Heart right ventricle (tissue), 16 donors: ENCODE measurements at regions not wholly inside any gene's neighbourhood (a gene's known extent, or its start where the extent isn't known, plus 50 kb on each side); places are given as distances from the start of the nearest gene placed in this dataset.

Source experiments
- ATAC-seq, 8 donors: fragments of 200-7000 bp; cut with Tn5 transposase; one replicate each; pipeline ENCODE4 v1.9.1; 2020; ENCODE audit warnings: mild to moderate bottlenecking in 8 of 8, moderate library complexity in 8 of 8, moderate number of reproducible peaks in 1 of 8
- DNase-seq, 2 donors: peaks; one replicate each; pipeline ENCODE4 v3.0.0-alpha.2; 2020
- H3K27ac ChIP-seq, 10 donors: fragments of 200-600 bp; sonication (generic) in 2 of 10; one replicate each; pipeline versions ENCODE4 v1.5.0 to v1.8.0; 2020 to 2022; ENCODE audit warnings: mild to moderate bottlenecking in 3 of 10
- H3K27me3 ChIP-seq, 7 donors: fragments of 200-600 bp; one replicate each; pipeline ENCODE4 v1.8.0; 2021 to 2022; ENCODE audit warnings: mild to moderate bottlenecking in 2 of 7
- H3K36me3 ChIP-seq, 9 donors: fragments of 200-600 bp; sonication (generic) in 1 of 9; one replicate each; pipeline versions ENCODE4 v1.5.0 to v1.8.0; 2020 to 2022; ENCODE audit warnings: mild to moderate bottlenecking in 2 of 9
- H3K4me1 ChIP-seq, 9 donors: fragments of 200-600 bp; sonication (generic) in 1 of 9; one replicate each; pipeline versions ENCODE4 v1.5.0 to v1.8.0; 2020 to 2022; ENCODE audit warnings: mild to moderate bottlenecking in 4 of 9
- H3K4me3 ChIP-seq, 10 donors: fragments of 200-600 bp; sonication (generic) in 2 of 10; one replicate each; pipeline versions ENCODE4 v1.5.0 to v1.8.0; 2020 to 2022; ENCODE audit warnings: mild to moderate bottlenecking in 7 of 10, moderate library complexity in 2 of 10
- H3K9me3 ChIP-seq, 11 donors: fragments of 200-600 bp in 10 of 11; sonication (generic) in 2 of 11; one replicate each; pipeline versions ENCODE4 v1.5.0 to v1.8.0; 2013 to 2022; ENCODE audit warnings: mild to moderate bottlenecking in 2 of 11, control low read depth in 1 of 11, moderate library complexity in 1 of 11
- WGBS, 2 donors: extraction: QIAGEN DNeasy Blood & Tissue Kit; methylation state at CpG; one replicate each; pipeline ENCODE4 v1.1.7; 2013; ENCODE audit warnings: inconsistent platforms in 1 of 2; 5-methylcytosine and 5-hydroxymethylcytosine counted together
- intact Hi-C, 10 donors: fragments of 100-400 bp; cut with DNase I; formaldehyde crosslinking; loops; one replicate each; pipeline versions ENCODE4 v1.11.1 to v1.14.2; 2022
- TF ChIP-seq, protein P1 (sequence below), 9 donors: fragments of 200-600 bp; sonication (generic) in 2 of 9; IDR thresholded peaks; one replicate each; pipeline versions ENCODE4 v1.5.0 to v1.8.0; 2021 to 2022; ENCODE audit warnings: antibody characterized with exemption in 9 of 9, mild to moderate bottlenecking in 5 of 9, moderate library complexity in 1 of 9
- donor health status: Arrhythmogenic right ventricular cardiomyopathy.
- donor health status: ischemic (EF 13 %, LVEDD 7.1; RV severe dilation, severe dysfunction).
- donor health status: healthy with polysubstance abuse.
- donor health status: DM: no; HTN: yes; CAD: no.
- donor health status: DM: no; HTN: no; CAD: no.
- donor health status: ischemic (EF 25% LVEDD 6.9; RV normal size, moderate dysfunction).
- donor health status: ischemic (EF 25% LVEDD 5.7; RV mildly dilated, moderate dysfunction).
- donor health status: healthy.
- donor health status: DM: yes; HTN: yes; CAD: no.
- donor health status: Ischemic cardiomyopathy.
- donor health status: ischemic (EF 35%, LVEDD 5.7; RV mildly dilated, moderate dysfunction).
- donor health status: nonischemic (EF 11% LVEDD 7.7; RV severe dilation, severe dysfunction).
- donor health status: DM: yes; HTN: yes; CAD: no.
- donor health status: PGD.
- donor health status: ischemic (EF 29% LVEDD 5.4; RV normal size, mild dysfunction).
- donor health status: nonischemic (EF 23%, LVEDD 6.1; RV moderate dilation, normal function).

GRCh38 chr11:104692751-104693150 is 205.5 kb downstream of the CASP12 start:
- Histone ChIP-seq H3K27me3 (no peaks in the 10 kb centered on the region), H3K4me1 (peaks cover 0 to 19% (median 0%) of the 10 kb centered on the region in 9 donors), H3K4me3 (no peak overlapping the region), H3K36me3 (no peaks in the 10 kb centered on the region), H3K9me3 (no peaks in the 10 kb centered on the region), H3K27ac (no peak overlapping the region)
- intact Hi-C loops, result no loop called here
- TF ChIP-seq, protein P1, sequence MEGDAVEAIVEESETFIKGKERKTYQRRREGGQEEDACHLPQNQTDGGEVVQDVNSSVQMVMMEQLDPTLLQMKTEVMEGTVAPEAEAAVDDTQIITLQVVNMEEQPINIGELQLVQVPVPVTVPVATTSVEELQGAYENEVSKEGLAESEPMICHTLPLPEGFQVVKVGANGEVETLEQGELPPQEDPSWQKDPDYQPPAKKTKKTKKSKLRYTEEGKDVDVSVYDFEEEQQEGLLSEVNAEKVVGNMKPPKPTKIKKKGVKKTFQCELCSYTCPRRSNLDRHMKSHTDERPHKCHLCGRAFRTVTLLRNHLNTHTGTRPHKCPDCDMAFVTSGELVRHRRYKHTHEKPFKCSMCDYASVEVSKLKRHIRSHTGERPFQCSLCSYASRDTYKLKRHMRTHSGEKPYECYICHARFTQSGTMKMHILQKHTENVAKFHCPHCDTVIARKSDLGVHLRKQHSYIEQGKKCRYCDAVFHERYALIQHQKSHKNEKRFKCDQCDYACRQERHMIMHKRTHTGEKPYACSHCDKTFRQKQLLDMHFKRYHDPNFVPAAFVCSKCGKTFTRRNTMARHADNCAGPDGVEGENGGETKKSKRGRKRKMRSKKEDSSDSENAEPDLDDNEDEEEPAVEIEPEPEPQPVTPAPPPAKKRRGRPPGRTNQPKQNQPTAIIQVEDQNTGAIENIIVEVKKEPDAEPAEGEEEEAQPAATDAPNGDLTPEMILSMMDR (IDR thresholded peaks at IDR 0.05), result no peak
- DNase-seq (no peak), ATAC-seq (no peak)
- WGBS, 2 donors, result 78 to 89% methylated on average over 1 of the region's 1 CpG

DNA sequence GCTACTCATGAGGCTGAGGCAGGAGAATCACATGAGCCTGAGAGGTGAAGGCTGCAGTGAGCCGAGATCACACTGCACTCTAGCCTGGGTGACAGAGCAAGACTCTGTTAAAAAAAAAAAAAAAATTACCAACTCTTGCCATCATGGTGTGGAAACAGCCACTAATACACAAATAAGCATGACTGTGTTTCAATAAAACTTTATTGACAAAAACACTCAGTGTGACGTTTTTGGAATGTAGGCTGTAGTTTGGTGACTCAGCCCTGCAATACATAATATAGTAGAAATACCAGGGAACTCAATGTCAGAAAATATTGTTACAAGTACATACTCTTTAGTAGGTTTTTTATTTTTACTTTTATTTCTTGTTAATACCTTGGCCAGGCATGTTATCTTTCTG is 207.1 kb downstream of the CASP12 start:
- Histone ChIP-seq H3K27me3 (no peaks in the 10 kb centered on the region), H3K9me3 (no peaks in the 10 kb centered on the region), H3K36me3 (no peaks in the 10 kb centered on the region), H3K27ac (no peak overlapping the region), H3K4me3 (no peak overlapping the region), H3K4me1 (peaks cover 0 to 19% (median 0%) of the 10 kb centered on the region in 9 donors)
- WGBS, 2 donors, result 89 to 94% methylated on average over 2 of the region's 2 CpGs
- no peak for DNase-seq
- TF ChIP-seq, protein P1 (IDR thresholded peaks at IDR 0.05), result no peak
- ATAC-seq, result no peak
- intact Hi-C loops, result no loop called here

DNA sequence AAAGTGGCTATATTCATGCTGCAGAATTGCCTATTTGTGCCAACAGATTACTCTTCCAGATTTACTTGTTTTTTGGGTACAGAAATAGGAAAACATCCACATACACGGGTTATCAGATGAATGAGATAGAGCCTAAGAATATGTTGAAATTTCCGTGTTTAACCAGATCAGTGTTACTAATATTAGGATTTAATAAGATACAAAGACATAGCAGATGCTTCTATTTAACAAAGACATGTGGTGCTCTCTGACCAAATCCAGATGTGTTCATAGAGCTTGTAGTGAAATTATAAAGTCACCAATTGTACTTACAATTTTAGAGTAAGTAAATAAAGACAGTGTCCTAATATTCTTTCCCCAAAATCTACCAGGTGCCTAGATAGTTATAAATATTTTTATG is 208.0 kb downstream of the CASP12 start:
- Histone ChIP-seq H3K9me3 (no peaks in the 10 kb centered on the region), H3K4me3 (no peak overlapping the region), H3K27me3 (no peaks in the 10 kb centered on the region), H3K36me3 (no peaks in the 10 kb centered on the region), H3K27ac (no peak overlapping the region), H3K4me1 (peaks cover 0 to 19% (median 0%) of the 10 kb centered on the region in 9 donors)
- TF ChIP-seq, protein P1 (IDR thresholded peaks at IDR 0.05), result no peak
- DNase-seq (no peak), ATAC-seq (no peak)
- intact Hi-C loops, result no loop called here
- 52 to 57% methylated on average over 2 of the region's 2 CpGs for WGBS, 2 donors

- 73 to 79% methylated on average over 4 of the region's 4 CpGs for WGBS, 2 donors
- intact Hi-C loops, result no loop called here
Observed at GRCh38 chr11:104688731-104689130, 209.5 kb downstream of the CASP12 start.

More at GRCh38 chr11:104688731-104689130, 209.5 kb downstream of the CASP12 start:
- TF ChIP-seq, protein P1 (IDR thresholded peaks at IDR 0.05), result no peak
- no peak overlapping the region for H3K4me3 ChIP-seq
- no peaks in the 10 kb centered on the region for H3K36me3 ChIP-seq
- H3K4me1 ChIP-seq, result peaks cover 0 to 7% (median 0%) of the 10 kb centered on the region in 9 donors
- no peak for ATAC-seq
- no peaks in the 10 kb centered on the region for H3K9me3 ChIP-seq
- DNase-seq, result no peak
- H3K27ac ChIP-seq, result no peak overlapping the region
- no peaks in the 10 kb centered on the region for H3K27me3 ChIP-seq
